ENCODE measurements at regions not wholly inside any gene's neighbourhood (a gene's known extent, or its start where the extent isn't known, plus 50 kb on each side); places are given as distances from the start of the nearest gene placed in this dataset.

- Histone ChIP-seq H3K9me3 (ENCODE audit: control insufficient read depth, low read depth, low read length) (no peaks in the 10 kb centered on the region), H3K4me1 (ENCODE audit: control insufficient read depth, extremely low read depth, insufficient read depth, low read length) (no peaks in the 10 kb centered on the region), H3K4me2 (ENCODE audit: control insufficient read depth, extremely low read depth, insufficient read depth, low read depth, low read length) (no peak overlapping the region), H4K20me1 (ENCODE audit: control insufficient read depth, extremely low read depth, insufficient read depth, low read length) (no peaks in the 10 kb centered on the region), H3K79me2 (ENCODE audit: control insufficient read depth, insufficient read depth, low read length) (no peaks in the 10 kb centered on the region), H3K27ac (ENCODE audit: control insufficient read depth, insufficient read depth, low read length) (no peak overlapping the region), H3K9me1 (ENCODE audit: control insufficient read depth, extremely low read depth, insufficient read depth, low read length) (no peaks in the 10 kb centered on the region), H2AFZ (ENCODE audit: control insufficient read depth, low read length) (no peak overlapping the region), H3K9ac (ENCODE audit: control insufficient read depth, extremely low read depth, insufficient read depth, low read length) (no peak overlapping the region), H3K4me3 (ENCODE audit: control insufficient read depth in 2 of 3, extremely low read depth in 1 of 3, insufficient read depth in 2 of 3, low read depth in 1 of 3, low read length in 3 of 3) (no peak overlapping the region), H3K27me3 (ENCODE audit: control insufficient read depth, extremely low read depth, insufficient read depth, low read length) (no peaks in the 10 kb centered on the region), H3K36me3 (ENCODE audit: control insufficient read depth in 2 of 2, extremely low read depth in 1 of 2, insufficient read depth in 2 of 2, low read length in 2 of 2) (no peaks in the 10 kb centered on the region)
- no peak for DNase-seq (ENCODE audit: low read depth, low spot score)
- TF ChIP-seq EZH2 (IDR thresholded peaks at IDR 0.05; ENCODE audit: low read length) (no peak), CTCF (optimal IDR thresholded peaks at IDR 0.05 in 1 of 3, IDR thresholded peaks at IDR 0.05 in 1 of 3, conservative IDR thresholded peaks at IDR 0.05 in 1 of 3; ENCODE audit: extremely low read depth in 1 of 3, insufficient read depth in 2 of 3, low read length in 3 of 3) (no peak)
- FAIRE-seq = no peak
- dilution Hi-C loops (cut with MboI; ENCODE audit: extremely low pct_ligation_motif_present, low sequenced_read_pairs) = no loop called here
These were observed 662.2 kb downstream of the XIRP2 start for GRCh38 chr2:167550448-167550847.

- no peak overlapping the region for H3K27ac ChIP-seq (ENCODE audit: control insufficient read depth, insufficient read depth, low read length)
- dilution Hi-C loops (cut with MboI; ENCODE audit: extremely low pct_ligation_motif_present, low sequenced_read_pairs) = no loop called here
- H3K36me3 ChIP-seq (ENCODE audit: control insufficient read depth in 2 of 2, extremely low read depth in 1 of 2, insufficient read depth in 2 of 2, low read length in 2 of 2) = no peaks in the 10 kb centered on the region
- no peak for TF ChIP-seq CTCF (optimal IDR thresholded peaks at IDR 0.05 in 1 of 3, IDR thresholded peaks at IDR 0.05 in 1 of 3, conservative IDR thresholded peaks at IDR 0.05 in 1 of 3; ENCODE audit: extremely low read depth in 1 of 3, insufficient read depth in 2 of 3, low read length in 3 of 3)
- TF ChIP-seq EZH2 (IDR thresholded peaks at IDR 0.05; ENCODE audit: low read length) = no peak
- H3K4me3 ChIP-seq (ENCODE audit: control insufficient read depth in 2 of 3, extremely low read depth in 1 of 3, insufficient read depth in 2 of 3, low read depth in 1 of 3, low read length in 3 of 3) = no peak overlapping the region
- no peaks in the 10 kb centered on the region for H3K27me3 ChIP-seq (ENCODE audit: control insufficient read depth, extremely low read depth, insufficient read depth, low read length)
- no peak overlapping the region for H3K4me2 ChIP-seq (ENCODE audit: control insufficient read depth, extremely low read depth, insufficient read depth, low read depth, low read length)
- H3K9ac ChIP-seq (ENCODE audit: control insufficient read depth, extremely low read depth, insufficient read depth, low read length) = no peak overlapping the region
- no peak overlapping the region for H2AFZ ChIP-seq (ENCODE audit: control insufficient read depth, low read length)
- FAIRE-seq = no peak
- no peak for DNase-seq (ENCODE audit: low read depth, low spot score)
- no peaks in the 10 kb centered on the region for H4K20me1 ChIP-seq (ENCODE audit: control insufficient read depth, extremely low read depth, insufficient read depth, low read length)
- H3K79me2 ChIP-seq (ENCODE audit: control insufficient read depth, insufficient read depth, low read length) = no peaks in the 10 kb centered on the region
- H3K4me1 ChIP-seq (ENCODE audit: control insufficient read depth, extremely low read depth, insufficient read depth, low read length) = no peaks in the 10 kb centered on the region
- no peaks in the 10 kb centered on the region for H3K9me1 ChIP-seq (ENCODE audit: control insufficient read depth, extremely low read depth, insufficient read depth, low read length)
- no peaks in the 10 kb centered on the region for H3K9me3 ChIP-seq (ENCODE audit: control insufficient read depth, low read depth, low read length)
These were observed 660.1 kb downstream of the XIRP2 start for GRCh38 chr2:167548396-167548795.

Data from keratinocyte (primary cell).